ENCODE measurements at regions not wholly inside any gene's neighbourhood (a gene's known extent, or its start where the extent isn't known, plus 50 kb on each side); places are given as distances from the start of the nearest gene placed in this dataset.

DNA sequence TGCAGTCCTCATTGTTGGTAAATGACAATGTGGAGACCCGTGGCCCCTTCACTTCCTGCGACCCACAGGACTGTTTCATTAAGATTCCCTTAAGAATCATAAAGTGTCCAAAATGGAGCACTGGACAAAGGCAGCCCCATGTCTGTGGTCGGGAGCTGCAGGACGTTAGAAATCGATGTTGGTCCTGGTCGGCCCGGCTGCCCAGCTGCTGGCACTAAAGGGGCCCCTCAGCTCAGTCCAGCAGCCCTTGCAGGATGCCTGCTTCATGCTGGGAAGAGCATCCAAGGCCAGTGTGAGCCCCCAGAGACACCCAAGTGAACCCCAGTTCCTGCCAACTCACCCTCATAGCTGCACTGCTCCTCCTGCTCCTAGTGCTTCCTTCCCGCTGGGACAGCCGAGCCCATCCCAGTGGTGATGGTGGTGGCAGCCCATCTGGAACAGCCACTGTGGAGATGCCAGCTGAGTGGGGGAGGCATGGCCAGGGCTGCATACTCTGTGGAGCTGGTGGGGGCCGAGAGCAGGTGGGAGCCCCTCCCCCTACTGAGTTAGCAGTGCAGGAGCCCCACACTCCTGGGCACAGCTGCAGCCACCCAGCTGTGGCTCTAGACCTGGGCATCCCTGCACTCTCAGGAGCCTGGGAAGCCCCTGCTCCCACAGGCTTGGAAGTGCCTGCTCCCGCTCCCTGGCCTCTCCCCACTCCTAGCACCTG, 168.0 kb upstream of the IRX2 start:
- H3K36me3 ChIP-seq (ENCODE audit: control insufficient read depth, insufficient read depth, low read length), result no peaks in the 10 kb centered on the region
- no peak for DNase-seq (ENCODE audit: low read depth)
- H3K27me3 ChIP-seq (ENCODE audit: control insufficient read depth, insufficient read depth, low read length), result no peaks in the 10 kb centered on the region
- no peak overlapping the region for H3K4me3 ChIP-seq (ENCODE audit: low read depth, low read length)
- TF ChIP-seq, protein P1, sequence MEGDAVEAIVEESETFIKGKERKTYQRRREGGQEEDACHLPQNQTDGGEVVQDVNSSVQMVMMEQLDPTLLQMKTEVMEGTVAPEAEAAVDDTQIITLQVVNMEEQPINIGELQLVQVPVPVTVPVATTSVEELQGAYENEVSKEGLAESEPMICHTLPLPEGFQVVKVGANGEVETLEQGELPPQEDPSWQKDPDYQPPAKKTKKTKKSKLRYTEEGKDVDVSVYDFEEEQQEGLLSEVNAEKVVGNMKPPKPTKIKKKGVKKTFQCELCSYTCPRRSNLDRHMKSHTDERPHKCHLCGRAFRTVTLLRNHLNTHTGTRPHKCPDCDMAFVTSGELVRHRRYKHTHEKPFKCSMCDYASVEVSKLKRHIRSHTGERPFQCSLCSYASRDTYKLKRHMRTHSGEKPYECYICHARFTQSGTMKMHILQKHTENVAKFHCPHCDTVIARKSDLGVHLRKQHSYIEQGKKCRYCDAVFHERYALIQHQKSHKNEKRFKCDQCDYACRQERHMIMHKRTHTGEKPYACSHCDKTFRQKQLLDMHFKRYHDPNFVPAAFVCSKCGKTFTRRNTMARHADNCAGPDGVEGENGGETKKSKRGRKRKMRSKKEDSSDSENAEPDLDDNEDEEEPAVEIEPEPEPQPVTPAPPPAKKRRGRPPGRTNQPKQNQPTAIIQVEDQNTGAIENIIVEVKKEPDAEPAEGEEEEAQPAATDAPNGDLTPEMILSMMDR (IDR thresholded peaks at IDR 0.05; ENCODE audit: insufficient read depth, low read length, severe bottlenecking), result no peak
- no peak for FAIRE-seq

DNA sequence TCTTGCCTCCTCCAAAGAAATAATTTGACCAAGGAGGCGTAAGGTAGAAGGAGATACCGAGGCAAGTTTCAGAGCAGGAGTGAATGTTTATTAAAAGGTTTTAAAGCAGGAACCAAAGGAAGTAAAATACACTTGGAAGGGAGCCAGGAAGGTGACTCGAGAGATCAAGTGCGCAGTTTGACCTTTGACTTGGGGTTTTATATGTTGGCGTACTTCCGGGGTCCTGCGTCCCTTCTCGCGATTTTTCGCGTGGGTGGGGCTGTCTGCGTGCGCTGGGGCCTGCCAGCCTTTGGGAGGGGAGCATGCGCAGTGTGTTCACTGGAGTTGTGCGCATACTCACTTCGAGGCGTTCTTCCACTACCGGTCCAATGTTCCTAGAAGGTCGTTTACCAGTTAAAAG, 166.0 kb upstream of the IRX2 start:
- no peak for DNase-seq (ENCODE audit: low read depth)
- no peaks in the 10 kb centered on the region for H3K36me3 ChIP-seq (ENCODE audit: control insufficient read depth, insufficient read depth, low read length)
- H3K27me3 ChIP-seq (ENCODE audit: control insufficient read depth, insufficient read depth, low read length), result no peaks in the 10 kb centered on the region
- TF ChIP-seq, protein P1 (IDR thresholded peaks at IDR 0.05; ENCODE audit: insufficient read depth, low read length, severe bottlenecking), result no peak
- no peak for FAIRE-seq
- no peak overlapping the region for H3K4me3 ChIP-seq (ENCODE audit: low read depth, low read length)

DNA sequence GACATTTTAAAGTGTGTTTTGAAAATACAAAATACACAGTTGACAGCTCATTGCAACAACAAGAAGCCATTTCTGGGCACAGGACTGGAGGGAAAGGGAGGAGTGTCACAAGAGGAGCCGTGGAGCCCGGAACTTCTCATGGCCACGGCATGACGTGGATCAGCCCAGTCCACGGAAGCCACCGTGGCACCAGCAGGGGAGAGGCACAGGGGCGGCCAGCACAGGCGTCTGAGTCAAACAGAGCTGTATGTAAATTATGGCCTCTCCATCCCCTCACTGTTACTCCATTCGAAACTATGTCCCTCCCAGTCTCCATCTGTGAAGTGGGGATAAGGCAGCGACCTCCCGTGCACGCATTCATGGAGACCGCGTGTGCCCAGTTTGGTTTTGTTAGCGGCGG, 165.6 kb upstream of the IRX2 start:
- H3K36me3 ChIP-seq (ENCODE audit: control insufficient read depth, insufficient read depth, low read length), result no peaks in the 10 kb centered on the region
- no peak overlapping the region for H3K4me3 ChIP-seq (ENCODE audit: low read depth, low read length)
- no peaks in the 10 kb centered on the region for H3K27me3 ChIP-seq (ENCODE audit: control insufficient read depth, insufficient read depth, low read length)
- FAIRE-seq, result no peak
- TF ChIP-seq, protein P1 (IDR thresholded peaks at IDR 0.05; ENCODE audit: insufficient read depth, low read length, severe bottlenecking), result no peak
- DNase-seq (ENCODE audit: low read depth), result no peak

DNA sequence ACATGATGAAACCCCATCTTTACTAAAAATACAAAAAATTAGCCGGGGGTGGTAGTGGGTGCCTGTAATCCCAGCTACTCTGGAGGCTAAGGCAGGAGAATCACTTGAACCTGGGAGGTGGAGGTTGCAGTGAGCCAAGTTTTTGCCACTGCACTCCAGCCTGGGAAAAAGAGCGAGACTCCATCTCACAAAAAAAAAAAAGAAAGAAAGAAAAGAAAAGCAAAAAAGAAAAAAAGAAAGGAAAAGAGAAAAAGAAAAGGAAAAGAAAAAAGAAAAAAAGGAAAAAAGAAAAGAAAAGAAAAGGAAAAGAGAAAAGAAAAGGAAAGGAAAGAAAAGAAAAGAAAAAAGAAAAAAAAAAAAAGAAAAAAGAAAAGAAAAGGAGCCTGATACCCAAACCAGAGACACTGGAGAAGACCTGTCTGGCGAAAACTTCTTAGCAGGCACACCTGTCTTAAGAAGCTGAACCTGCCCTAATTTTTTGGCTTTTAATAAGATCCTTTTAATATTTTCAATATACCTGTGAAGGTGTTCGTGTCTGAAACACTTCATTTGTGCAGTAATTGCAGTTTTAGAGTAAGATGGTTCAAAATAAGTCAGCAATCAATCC, 164.7 kb upstream of the IRX2 start:
- TF ChIP-seq, protein P1 (IDR thresholded peaks at IDR 0.05; ENCODE audit: insufficient read depth, low read length, severe bottlenecking), result no peak
- Histone ChIP-seq H3K27me3 (ENCODE audit: control insufficient read depth, insufficient read depth, low read length) (no peaks in the 10 kb centered on the region), H3K4me3 (ENCODE audit: low read depth, low read length) (no peak overlapping the region), H3K36me3 (ENCODE audit: control insufficient read depth, insufficient read depth, low read length) (no peaks in the 10 kb centered on the region)
- DNase-seq (ENCODE audit: low read depth) (no peak), FAIRE-seq (no peak)

DNA sequence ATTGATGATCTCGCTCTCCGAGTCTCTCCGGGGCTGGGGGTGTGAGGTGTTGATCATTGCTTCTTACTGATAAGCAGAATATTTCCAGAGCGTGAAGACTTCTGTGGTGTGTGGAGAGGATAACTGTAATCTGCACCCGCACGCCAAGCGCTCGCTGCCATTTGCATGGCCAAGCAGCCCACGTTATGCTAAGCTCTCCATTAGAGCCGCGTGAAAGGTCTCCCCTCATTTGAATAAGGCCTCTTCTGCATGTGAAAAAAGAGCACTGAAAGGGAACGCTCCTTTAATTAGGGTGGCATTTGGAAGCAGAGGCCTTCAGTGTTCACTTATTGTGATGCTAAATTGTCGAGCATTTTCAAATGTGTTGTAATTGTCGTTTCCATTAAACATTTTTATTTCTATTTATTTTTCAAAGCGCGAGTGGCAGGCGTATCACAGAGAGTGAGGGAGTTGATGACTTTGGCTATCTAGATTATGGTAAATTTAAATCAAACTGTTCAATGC, 163.6 kb upstream of the IRX2 start:
- TF ChIP-seq, protein P1 (IDR thresholded peaks at IDR 0.05; ENCODE audit: insufficient read depth, low read length, severe bottlenecking), result no peak
- no peak for FAIRE-seq
- Histone ChIP-seq H3K36me3 (ENCODE audit: control insufficient read depth, insufficient read depth, low read length) (no peaks in the 10 kb centered on the region), H3K27me3 (ENCODE audit: control insufficient read depth, insufficient read depth, low read length) (no peaks in the 10 kb centered on the region), H3K4me3 (ENCODE audit: low read depth, low read length) (no peak overlapping the region)
- no peak for DNase-seq (ENCODE audit: low read depth)
